GM19467 (cell line): ENCODE measurements at regions not wholly inside any gene's neighbourhood (a gene's known extent, or its start where the extent isn't known, plus 50 kb on each side); places are given as distances from the start of the nearest gene placed in this dataset.

Source experiments
- ATAC-seq: cut with Tn5 transposase; IDR thresholded peaks from one replicate; pipeline ENCODE4 v1.9.1; 2021; ENCODE audit warnings: mild to moderate bottlenecking, moderate library complexity; ENCODE audit not compliant: unreplicated experiment

GRCh38 chr4:152117933-152118507 lies 357.2 kb upstream of the GATB start:
- ATAC-seq, result no peak

DNA sequence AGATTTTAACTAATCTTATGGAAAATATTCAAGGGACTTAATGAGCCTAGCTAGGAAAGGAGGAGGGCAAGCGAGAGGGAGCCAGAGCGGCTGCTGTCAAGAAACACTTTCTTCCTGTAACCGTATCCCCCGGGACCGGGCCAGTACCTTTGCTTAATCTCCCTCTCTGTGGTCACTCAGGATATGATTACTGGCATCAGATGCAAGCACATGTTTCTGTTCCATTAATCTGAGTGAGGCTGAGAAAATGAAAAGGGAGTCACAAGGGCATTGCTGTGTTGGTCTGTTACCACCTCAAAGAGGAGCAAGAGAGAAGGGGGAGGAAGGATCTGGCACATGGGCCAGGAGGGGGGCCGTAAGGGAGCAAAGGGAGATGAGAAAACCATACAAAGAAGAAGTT lies 356.7 kb upstream of the GATB start:
- no peak for ATAC-seq

- no peak for ATAC-seq
Measured at GRCh38 chr4:152117054-152117453, 356.2 kb upstream of the GATB start.

- ATAC-seq, result no peak
Measured at GRCh38 chr4:152115794-152116193, 355.0 kb upstream of the GATB start.

DNA sequence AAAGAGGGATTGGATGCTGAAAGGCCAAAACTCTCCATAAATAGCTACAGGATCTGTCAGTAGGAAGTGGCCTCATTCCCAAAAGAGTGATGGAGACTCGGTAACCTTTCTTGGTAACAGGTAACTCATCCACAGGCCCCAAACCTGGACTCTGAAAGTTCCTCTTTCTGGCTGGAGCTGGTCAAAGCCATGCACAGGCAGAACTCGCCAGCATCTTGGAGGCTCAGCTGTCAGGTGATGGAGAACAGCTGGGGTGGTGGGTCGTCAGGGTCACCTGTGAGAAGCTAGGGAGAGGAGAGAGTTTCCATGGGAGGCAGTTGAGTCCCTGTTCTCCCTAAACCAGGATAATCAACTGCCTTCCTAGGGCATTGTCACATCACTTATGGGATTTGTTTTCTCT lies 354.3 kb upstream of the GATB start:
- no peak for ATAC-seq

- no peak for ATAC-seq
Measured at GRCh38 chr4:152114562-152114961, 353.8 kb upstream of the GATB start.

- peak; percentile 78 for ATAC-seq
Measured at GRCh38 chr4:152112887-152113286, 352.1 kb upstream of the GATB start.

GRCh38 chr4:152112190-152112589 lies 351.4 kb upstream of the GATB start:
- ATAC-seq, result no peak

- no peak for ATAC-seq
Measured at GRCh38 chr4:152110780-152111179, 350.0 kb upstream of the GATB start.

DNA sequence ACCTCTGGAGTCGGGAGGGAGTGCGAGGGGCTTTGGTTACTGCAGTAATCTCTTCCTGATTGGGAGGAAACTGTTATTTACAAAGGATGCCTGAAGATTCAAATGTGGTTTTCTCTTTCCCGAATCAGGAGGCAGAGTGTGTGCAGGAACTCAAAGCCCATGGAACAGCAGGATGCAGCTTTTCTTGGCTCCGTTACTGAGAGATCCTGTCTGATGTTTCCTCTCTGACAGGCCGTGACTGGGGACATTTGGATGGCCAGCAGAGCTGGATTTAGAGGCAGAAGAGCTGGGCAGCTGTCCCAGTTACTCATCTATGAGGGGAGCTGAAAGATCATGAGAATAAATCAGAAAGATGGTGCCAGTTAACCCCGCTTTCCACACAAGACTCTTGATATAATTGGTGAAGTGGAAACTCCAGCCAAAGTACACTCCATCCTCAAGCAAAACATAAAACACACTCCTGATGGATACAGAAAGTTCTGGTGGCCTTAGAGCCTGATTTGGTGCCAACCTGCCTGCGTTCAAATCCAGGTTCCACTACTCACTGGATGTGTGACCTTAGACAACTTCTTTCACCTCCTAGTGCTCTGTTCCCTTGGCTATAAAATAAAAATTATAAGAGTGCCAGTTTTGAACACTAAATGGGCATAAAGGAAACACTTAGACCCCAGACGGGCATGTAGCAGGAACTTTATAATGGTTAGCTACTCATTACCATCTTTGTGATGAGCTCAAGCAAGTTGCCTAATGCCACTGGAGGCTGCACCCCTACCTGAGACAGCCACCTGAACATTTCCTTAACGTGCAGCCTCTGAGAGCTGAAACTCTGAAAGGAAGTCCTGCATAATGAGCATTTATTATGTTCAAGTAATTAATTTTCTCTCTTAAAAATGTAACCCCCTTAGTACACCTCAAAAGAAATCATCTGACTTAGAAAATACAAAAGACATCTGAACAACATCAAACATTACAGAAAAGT lies 349.0 kb upstream of the GATB start:
- no peak for ATAC-seq

DNA sequence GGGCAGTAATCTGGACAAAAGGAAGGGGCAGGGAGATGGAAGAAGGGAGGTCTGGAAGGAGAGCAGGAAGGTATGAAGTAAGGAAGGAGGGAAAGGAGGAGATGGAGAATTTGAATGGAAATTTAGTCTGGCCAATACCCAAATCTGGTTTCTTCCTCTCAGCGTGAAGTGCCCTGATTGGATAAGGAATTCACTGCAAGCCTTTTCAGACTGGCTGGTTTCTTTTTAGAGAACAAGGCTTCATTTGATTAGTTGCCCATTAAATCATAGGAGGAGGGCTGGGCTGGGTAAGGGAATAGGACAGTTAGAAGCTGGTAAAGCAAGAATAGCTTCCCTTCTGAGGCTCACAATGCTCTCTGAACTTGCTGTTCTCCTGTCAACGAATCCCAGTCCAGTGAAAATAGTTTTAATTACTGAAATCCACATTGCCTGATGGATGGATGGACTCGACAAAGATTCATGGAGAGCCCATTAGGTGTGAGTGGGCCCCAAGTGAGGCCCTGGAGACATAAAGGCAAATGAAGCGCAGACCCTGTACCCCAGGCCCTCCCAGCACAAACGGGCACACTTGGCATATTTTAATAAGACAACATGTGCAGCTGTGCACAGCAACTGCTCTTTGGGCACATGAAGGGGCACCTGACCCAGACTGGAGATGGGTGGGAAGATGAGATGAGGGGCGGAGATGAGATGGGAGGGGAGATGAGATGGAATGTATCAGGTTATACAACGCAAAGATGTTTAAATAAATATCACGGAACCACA lies 347.1 kb upstream of the GATB start:
- no peak for ATAC-seq

- no peak for ATAC-seq
Measured at GRCh38 chr4:152106781-152107321, 346.0 kb upstream of the GATB start.

- ATAC-seq, result no peak
Measured at GRCh38 chr4:152106113-152106763, 345.4 kb upstream of the GATB start.

DNA sequence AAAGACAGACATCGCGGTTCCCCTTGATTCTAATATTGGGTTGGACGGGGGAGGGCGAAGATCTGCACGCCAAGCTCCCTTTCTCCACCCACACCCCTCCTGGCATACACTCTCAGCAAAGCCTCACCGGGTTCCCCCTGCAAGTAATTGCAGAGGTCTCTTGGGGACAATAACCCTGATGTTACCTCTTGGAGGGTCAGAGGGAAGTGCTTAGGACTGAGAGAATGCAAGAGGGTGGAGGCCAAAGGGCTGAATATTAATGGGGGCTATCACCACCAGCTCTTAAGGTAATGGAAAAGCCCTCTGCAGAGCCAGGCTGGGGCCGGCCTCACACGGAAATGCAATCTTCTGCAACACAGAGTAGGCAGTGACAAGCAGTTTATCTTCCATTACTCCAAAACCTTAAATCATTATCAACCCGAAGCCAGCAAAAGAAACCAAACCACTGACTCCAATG lies 344.1 kb upstream of the GATB start:
- ATAC-seq, result no peak

DNA sequence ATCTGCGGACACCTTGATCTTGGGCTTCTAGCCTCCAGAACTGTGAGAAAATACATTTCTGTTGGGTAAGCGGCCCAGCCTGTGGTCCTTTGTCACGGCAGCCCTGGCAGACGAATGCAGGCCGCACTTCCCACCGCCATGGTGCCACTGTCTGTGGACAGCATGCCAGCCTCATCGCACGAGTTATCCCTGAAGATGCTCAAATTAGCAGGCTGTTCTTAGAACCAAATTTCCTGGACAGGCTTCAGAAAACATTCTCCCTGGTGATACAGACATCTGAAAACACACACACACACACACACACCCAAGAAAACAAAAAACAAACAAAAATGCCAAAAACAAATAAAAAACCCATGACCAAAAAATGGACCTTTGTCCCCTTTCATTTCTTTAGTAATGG lies 343.5 kb upstream of the GATB start:
- ATAC-seq, result no peak

DNA sequence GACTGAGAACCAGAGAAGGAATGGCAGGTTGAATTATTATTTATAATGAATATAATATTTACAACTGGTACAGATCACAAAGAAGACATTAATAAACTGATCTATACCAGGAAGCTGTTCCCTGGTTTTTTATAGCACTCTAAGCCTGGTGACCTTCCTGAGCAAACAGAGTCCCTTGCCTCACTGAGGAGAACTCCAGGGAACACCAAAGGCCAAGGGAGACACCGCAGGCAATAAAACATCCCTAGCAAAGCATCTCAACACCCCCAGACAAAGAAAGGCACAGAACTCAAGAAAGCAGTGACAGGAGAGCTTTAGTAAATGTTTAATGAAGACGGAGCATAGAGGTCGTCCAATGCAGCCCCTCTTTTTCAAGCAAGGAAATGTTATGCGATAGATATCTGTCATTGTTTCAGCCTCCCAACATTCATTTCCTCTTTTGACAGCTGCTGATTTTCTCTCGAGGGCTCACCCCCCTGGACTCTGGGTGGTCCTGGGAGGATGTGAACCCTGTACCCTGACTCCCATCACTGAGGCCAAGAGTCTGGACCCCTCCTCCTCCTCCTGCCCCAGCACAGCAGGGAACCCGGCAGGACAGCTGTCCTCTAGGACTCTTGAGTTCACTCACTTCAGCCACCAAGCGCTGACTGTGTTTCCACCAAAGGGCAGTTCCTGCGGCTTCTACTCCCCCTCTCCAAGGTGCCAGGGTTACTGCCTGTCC lies 342.5 kb upstream of the GATB start:
- ATAC-seq, result no peak

GRCh38 chr4:152102436-152103000 lies 341.7 kb upstream of the GATB start:
- no peak for ATAC-seq

- no peak for ATAC-seq
Measured at GRCh38 chr4:152101556-152102435, 341.0 kb upstream of the GATB start.
